T-helper 2 cell (primary cell): ENCODE measurements at regions not wholly inside any gene's neighbourhood (a gene's known extent, or its start where the extent isn't known, plus 50 kb on each side); places are given as distances from the start of the nearest gene placed in this dataset.

Experiments used
- DNase-seq, 5 experiments: peaks; one replicate each; pipeline versions ENCODE4 v3.0.0 to v3.0.0-alpha.2; 2012 to 2022

DNA sequence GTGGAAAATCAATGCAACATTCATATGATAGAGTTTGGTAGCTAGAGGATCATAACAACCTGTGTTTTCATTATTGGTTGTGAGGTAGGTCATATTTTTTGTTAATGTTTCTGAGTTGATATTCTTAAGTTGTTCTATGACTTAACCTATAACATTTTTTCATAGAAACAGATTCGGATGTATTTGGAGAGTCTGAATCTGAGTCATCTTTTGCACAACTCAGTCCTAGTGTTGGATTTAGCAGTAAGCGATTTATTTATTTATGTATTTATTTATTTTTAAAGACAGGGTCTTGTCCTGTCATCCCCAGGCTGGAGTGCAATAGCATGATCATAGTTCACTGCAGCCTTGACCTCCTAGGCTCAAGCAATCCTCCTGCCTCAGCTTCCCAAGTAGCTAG lies 292.8 kb upstream of the ZNF717 start:
- no peak for DNase-seq

DNA sequence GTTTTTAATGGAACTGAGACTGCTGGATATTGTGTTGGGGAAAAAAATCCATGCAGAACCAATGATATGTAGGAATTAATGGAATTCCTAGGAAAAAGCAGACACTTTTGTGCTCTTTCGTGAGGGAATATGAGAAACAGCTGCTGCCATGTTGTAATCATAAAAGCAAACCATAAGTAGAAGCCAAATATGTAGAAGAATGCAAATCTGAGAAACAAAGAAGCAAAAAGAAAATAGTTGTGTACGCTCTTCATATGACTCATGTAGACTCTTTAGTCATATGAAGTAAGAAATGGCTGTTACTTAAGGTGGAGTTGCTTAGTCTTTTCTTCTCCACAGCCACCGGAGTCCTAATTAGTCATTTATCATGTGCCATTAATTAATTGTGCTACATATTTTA lies 298.6 kb upstream of the ZNF717 start:
- no peak for DNase-seq

DNA sequence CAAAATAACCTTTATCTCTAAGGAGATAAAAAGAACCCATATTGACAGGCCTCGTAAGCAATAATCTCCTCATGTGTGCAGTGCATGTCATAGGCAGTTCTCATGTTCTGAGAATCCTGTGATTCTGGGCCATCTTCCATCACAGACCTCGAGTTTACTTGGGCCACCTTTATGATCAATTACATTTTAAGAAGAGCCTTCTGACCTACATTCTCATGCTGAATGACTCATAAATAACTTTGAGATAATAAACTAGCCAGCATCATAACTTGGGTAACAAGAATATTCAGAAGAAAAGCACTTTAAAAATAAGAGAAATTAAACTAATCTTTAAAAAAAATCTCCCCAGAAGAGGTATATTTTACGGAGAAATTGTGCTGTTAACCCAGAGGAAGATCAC lies 310.7 kb upstream of the ZNF717 start:
- DNase-seq: no peak

- DNase-seq: no peak
Measured at GRCh38 chr3:76096836-76097588, 311.7 kb upstream of the ZNF717 start.

- no peak for DNase-seq
Measured at GRCh38 chr3:76097589-76097969, 312.2 kb upstream of the ZNF717 start.

- no peak for DNase-seq
Measured at GRCh38 chr3:76099956-76100355, 314.6 kb upstream of the ZNF717 start.

GRCh38 chr3:76107935-76108570 lies 322.7 kb upstream of the ZNF717 start:
- DNase-seq: no peak

- no peak for DNase-seq
Measured at GRCh38 chr3:76111808-76112207, 326.5 kb upstream of the ZNF717 start.

DNA sequence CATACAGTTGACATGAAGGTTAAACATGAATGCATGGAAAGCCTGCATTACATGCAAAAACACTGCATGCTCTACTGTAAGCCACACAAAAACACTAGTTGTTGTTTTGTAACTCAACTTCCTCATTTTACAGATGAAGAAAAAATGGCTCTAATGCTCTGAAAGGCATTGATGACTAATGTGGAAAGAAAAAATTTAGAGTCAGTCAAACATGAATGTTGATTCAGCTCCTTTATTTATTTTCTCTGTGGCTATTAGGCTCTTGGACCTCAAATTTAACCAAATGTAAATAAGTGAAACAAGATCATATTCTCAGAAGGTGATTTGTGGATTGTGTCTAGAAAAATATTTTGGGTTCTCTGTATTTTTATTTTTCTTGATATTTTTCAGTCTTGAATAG lies 336.7 kb upstream of the ZNF717 start:
- no peak for DNase-seq

- no peak for DNase-seq
Measured at GRCh38 chr3:76129441-76129840, 344.1 kb upstream of the ZNF717 start.

DNA sequence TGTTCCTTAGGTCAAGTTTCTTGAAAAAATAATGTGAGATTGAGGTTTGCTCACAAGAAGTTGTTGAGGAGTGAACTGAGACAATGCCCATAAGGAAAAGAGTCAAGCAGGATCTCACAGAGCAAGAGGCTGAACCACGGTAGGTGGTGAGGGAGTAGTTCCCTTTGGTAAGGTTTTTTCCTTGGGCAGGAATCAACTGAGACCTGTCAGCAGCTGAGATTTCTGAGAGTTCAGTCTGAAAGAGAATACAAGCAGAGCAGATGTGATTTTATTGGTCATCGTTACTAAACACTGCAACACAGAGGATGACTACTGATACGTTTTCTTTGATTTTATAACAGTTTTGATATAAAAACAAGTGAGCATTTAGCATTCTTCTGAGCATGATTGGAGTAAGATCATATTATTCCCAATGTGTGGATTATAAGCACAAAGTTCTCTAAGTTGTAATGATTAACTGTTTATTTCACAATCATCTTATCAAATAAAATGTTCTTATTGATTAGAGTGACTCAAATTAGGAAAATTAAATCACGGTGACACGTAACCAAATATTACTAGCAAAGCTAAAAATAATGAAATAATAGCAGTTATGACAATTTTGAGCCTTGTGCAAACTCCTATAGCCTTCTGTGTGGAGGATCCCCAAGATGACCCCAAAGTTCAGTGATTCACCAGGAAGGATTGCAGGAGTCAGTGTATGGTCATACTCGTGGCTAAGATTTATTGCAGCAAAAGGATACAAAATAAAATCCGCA lies 346.2 kb upstream of the ZNF717 start:
- DNase-seq: no peak

DNA sequence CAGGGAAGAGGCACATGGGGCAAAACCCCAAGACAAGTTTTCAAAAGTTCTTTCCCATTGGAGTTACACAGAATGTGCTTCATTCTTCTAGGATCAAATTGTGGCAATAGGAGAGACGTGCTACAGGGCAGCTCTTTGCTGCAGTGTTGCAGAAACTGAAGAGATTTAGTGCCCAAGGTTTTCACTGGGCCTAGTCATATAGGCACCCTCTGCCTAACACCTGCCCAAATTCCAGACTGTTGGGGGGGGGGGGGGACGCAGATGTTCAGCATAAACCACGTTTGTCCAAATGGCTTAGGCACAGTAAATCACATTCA lies 346.8 kb upstream of the ZNF717 start:
- DNase-seq: no peak

DNA sequence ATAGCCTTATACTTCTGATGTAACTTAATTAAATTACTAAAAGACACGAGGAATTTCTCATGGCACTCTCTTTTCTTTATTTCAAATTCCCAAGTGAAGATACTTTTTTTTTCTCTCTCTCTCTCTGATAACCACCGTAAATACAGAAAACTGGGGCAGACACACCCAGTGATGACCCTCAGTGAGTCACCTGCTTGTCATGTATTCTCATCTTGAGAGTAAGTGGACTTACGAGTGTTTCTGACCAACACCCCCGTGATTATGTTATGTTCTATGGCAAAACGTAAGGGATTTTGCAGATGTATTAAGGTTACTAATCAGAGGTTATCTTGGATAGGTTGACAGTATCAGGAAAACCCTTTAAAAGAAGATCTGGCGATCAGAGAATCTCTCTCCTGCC lies 348.8 kb upstream of the ZNF717 start:
- DNase-seq: no peak

DNA sequence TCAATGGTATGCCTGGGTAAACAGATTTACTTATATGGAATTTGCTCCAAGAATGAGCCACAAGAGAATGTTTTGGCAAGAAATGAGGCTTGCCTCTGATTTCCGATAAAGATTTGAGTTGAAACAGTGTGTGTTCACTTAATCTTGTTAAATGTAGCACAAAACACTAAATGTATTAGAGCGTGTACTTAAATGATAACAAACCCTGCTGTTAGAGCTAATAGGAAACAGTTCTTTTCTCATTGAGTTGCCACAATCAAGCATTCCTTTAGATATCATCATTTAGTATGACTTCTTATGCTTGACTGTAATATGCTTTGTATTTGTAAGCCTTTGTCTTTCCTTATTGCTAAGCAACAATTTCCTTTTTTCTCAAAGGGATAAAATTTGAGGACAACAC lies 353.6 kb upstream of the ZNF717 start:
- DNase-seq: no peak

DNA sequence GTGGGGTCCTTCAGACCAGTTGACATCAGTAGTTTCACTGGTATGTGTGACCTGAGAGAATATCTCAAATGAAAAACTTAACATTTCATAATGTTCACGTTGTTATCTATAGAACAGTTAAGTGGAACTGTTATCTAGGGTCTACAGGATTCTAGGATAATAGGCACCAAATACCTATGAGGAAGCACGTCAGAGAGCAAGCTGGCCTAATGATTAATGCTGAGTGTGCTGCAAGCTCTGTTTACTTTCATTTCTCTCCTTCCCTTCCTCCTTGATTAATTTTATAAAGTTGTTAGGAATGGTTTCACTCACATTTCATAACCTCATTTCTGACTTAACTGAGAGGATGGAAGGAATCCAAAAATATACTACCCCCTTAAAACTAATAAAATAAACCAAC lies 362.5 kb upstream of the ZNF717 start:
- no peak for DNase-seq

DNA sequence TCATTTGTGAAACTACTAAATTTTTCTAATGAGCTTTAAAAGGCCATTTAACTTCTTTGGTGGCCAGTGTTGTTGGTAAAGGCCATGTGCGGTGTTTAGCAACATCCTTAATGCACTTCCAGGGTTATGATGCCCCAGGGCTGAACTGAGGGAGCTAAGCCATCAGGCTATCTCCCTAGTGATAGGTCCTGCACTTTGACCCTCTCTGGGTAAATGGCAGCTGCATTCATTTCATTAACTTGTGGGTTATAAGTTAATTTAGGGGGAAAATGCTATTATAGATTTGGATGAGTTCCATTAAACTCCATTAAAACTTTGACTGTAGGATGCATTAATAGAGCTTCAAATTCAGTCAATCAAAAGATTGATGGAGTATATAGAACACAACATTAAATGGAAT lies 366.7 kb upstream of the ZNF717 start:
- no peak for DNase-seq

DNA sequence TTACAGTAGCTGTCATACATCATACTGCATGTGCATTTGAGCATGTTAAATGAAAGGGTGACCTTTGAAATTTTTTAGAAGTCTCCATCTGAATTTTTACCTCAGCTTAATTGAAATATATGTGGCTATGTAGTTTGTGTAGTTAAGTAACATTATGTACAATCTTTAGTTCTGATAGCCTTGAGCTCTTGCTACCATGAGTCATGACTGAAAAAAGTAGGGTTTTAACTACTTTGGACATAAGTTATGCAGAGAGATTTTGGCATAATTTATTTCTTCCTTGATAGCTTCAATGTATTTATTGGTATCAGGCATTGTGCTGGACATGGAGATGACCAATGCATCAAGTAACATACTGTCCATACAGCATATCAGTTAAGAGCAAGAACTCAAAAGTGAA lies 376.5 kb upstream of the ZNF717 start:
- no peak for DNase-seq

DNA sequence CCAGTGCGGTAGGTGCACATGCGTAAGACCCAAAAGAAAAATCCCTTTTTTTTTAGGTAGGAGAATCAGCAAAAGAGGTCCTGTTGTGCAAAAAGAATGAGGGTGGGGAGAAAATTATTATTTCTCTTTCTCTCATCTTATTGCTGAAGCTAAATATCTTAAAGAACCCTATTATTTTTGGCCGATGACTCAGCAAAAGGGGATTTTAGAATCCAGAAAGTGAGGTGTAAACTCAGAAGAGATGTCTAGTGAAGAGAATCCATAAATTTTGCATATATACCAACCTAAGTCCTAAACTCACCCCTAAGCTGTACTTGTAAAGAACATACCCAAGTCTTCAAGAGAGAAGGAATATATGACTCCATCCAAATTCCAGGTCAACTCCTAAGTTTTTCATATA lies 386.3 kb upstream of the ZNF717 start:
- no peak for DNase-seq

- no peak for DNase-seq
Measured at GRCh38 chr3:76177610-76178009, 392.3 kb upstream of the ZNF717 start.

- DNase-seq: no peak
Measured at GRCh38 chr3:76178412-76178811, 393.1 kb upstream of the ZNF717 start.

DNA sequence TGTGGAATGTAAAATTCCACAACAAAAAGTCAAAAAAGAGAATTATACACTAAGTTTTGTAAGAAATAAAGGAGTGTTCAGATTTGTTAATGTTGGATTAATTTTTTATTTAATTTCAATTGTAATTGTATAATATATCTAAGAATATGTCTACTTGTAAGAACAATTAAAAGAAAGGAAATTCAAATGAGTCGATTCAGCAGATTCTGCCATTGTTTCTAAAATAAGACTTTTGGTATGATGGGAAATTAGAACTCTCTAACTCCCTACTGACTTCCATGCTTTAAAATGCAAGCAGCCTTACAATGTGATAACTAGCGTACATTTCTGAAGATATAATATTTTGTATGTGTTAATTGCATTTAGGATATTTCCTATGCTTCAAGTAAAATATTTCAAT lies 395.9 kb upstream of the ZNF717 start:
- DNase-seq: no peak

DNA sequence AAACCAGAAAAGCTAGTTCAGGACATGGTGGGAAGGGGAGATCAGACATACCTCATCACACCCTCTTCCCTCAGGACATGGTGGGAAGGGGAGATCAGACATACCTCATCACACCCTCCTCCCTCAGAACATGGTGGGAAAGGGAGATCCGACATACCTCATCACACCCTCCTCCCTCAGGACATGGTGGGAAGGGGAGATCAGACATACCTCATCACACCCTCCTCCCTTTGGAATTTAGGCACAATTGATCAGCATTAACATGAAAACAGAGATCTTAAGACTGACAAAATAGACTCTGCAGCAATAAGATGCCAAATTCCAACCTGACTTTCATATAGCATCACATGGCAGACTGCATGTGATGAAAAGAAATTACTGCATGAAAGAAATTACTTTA lies 412.7 kb upstream of the ZNF717 start:
- no peak for DNase-seq

DNA sequence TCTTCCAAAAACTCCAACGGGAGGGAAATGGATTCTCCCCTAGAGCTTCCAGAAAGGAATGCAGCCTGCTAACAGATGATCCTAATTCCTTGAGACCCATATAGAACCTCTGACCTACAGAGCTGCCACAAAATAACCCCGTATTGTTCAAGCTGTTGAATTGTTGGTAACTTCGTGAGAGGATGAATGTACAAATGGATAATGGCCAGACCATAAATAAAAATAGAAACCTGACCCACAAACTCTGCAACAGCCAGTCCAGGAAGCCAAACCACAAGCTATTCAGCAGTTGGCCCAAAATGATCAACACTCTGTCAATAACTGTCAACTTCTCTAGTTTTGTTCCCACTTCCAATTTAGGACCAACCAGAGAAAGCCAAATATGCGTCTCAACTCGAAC lies 414.0 kb upstream of the ZNF717 start:
- no peak for DNase-seq

DNA sequence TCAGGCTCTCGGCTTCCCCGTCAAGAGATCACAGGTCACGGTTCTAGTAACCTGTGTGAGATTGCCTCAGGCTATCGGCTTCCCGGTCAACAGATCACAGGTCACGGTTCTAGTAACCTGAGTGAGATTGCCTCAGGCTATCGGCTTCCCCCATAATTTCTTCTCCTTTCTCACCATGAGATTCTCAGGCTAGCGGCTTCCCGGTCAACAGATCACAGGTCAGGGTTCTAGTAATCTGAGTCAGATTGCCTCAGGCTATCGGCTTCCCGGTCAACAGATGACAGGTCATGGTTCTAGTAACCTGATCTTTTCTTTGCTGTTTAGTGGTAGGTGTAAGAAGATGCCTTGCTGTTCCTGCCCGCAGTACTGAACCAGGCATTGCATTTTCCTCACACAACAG lies 418.2 kb upstream of the ZNF717 start:
- no peak for DNase-seq
